SK-N-SH treated with all-trans-retinoic acid at 6 μM for 48 hours (cell line): ENCODE measurements at regions not wholly inside any gene's neighbourhood (a gene's known extent, or its start where the extent isn't known, plus 50 kb on each side); places are given as distances from the start of the nearest gene placed in this dataset.

Source experiments
- ATAC-seq: fragments of 200-7000 bp; cut with Tn5 transposase; 3 replicates; pipeline ENCODE4 v1.9.1; 2020; ENCODE audit warnings: mild to moderate bottlenecking, moderate library complexity
- ARNTL ChIP-seq: fragments of 450-650 bp; formaldehyde crosslinking; IDR thresholded peaks from 2 replicates; pipeline ENCODE4 v1.5.0; 2020; ENCODE audit warnings: low read depth, mild to moderate bottlenecking, moderate library complexity, borderline replicate concordance
- CREB5 ChIP-seq: fragments of 250-450 bp; sonication (Bioruptor Pico); IDR thresholded peaks from 2 replicates; pipeline ENCODE4 v1.5.1; 2020; ENCODE audit warnings: low read depth, mild to moderate bottlenecking, moderate library complexity
- CSDC2 ChIP-seq: fragments of 250-450 bp; sonication (Bioruptor Pico); IDR thresholded peaks from 2 replicates; pipeline ENCODE4 v1.5.0; 2020; ENCODE audit warnings: mild to moderate bottlenecking, moderate library complexity
- CSRNP3 ChIP-seq: fragments of 250-450 bp; sonication (Bioruptor Pico); IDR thresholded peaks from 2 replicates; pipeline ENCODE4 v1.5.1; 2021; ENCODE audit warnings: mild to moderate bottlenecking, moderate library complexity
- ESRRG ChIP-seq: fragments of 250-450 bp; sonication (Bioruptor Pico); IDR thresholded peaks from 2 replicates; pipeline ENCODE4 v1.6.1; 2021; ENCODE audit warnings: mild to moderate bottlenecking
- GLIS3 ChIP-seq: fragments of 250-450 bp; sonication (Bioruptor Pico); IDR thresholded peaks from 2 replicates; pipeline ENCODE4 v1.5.0; 2020; ENCODE audit warnings: mild to moderate bottlenecking, moderate library complexity
- OSR1 ChIP-seq: fragments of 250-450 bp; sonication (Bioruptor Pico); IDR thresholded peaks from 2 replicates; pipeline ENCODE4 v1.8.0; 2022; ENCODE audit warnings: moderate library complexity, mild to moderate bottlenecking, inconsistent platforms
- PATZ1 ChIP-seq: fragments of 250-450 bp; sonication (Bioruptor Pico); IDR thresholded peaks from 2 replicates; pipeline ENCODE4 v1.8.0; 2020; ENCODE audit warnings: mild to moderate bottlenecking, moderate library complexity, borderline replicate concordance
- POU6F1 ChIP-seq: fragments of 250-450 bp; sonication (Bioruptor Pico); IDR thresholded peaks from 2 replicates; pipeline ENCODE4 v1.8.0; 2021; ENCODE audit warnings: low read depth, mild to moderate bottlenecking, moderate library complexity, borderline replicate concordance
- PPARA ChIP-seq: fragments of 250-450 bp; sonication (Bioruptor Pico); IDR thresholded peaks from 2 replicates; pipeline ENCODE4 v1.5.0; 2020; ENCODE audit warnings: mild to moderate bottlenecking, borderline replicate concordance
- RARB ChIP-seq: fragments of 250-450 bp; sonication (Bioruptor Pico); IDR thresholded peaks from 2 replicates; pipeline ENCODE4 v1.8.0; 2021; ENCODE audit warnings: mild to moderate bottlenecking, moderate library complexity
- SNAI2 ChIP-seq: fragments of 250-450 bp; sonication (Bioruptor Pico); IDR thresholded peaks from 2 replicates; pipeline ENCODE4 v1.5.0; 2020; ENCODE audit warnings: mild to moderate bottlenecking, moderate library complexity
- TCF4 ChIP-seq: fragments of 250-450 bp; sonication (Bioruptor Pico); IDR thresholded peaks from 2 replicates; pipeline ENCODE4 v1.8.0; 2021; ENCODE audit warnings: mild to moderate bottlenecking, moderate library complexity, borderline replicate concordance
- TOX ChIP-seq: fragments of 250-450 bp; sonication (Bioruptor Pico); IDR thresholded peaks from 2 replicates; pipeline ENCODE4 v1.8.0; 2021; ENCODE audit warnings: mild to moderate bottlenecking, moderate library complexity, borderline replicate concordance
- TSHZ2 ChIP-seq: fragments of 250-450 bp; sonication (Bioruptor Pico); IDR thresholded peaks from 2 replicates; pipeline ENCODE4 v1.5.0; 2020; ENCODE audit warnings: mild to moderate bottlenecking, moderate library complexity
- ZC3H10 ChIP-seq: fragments of 250-450 bp; sonication (Bioruptor Pico); IDR thresholded peaks from 2 replicates; pipeline ENCODE4 v1.5.1; 2021; ENCODE audit warnings: mild to moderate bottlenecking, moderate library complexity
- ZFP3 ChIP-seq: fragments of 250-450 bp; sonication (Bioruptor Pico); IDR thresholded peaks from 2 replicates; pipeline ENCODE4 v1.5.0; 2020; ENCODE audit warnings: mild to moderate bottlenecking, moderate library complexity
- ZFP30 ChIP-seq: fragments of 450-650 bp; formaldehyde crosslinking; IDR thresholded peaks from 2 replicates; pipeline ENCODE4 v1.5.0; 2022; ENCODE audit warnings: mild to moderate bottlenecking, moderate library complexity
- ZNF565 ChIP-seq: fragments of 450-650 bp; formaldehyde crosslinking; conservative IDR thresholded peaks from 2 replicates; pipeline ENCODE4 v1.5.0; 2020; ENCODE audit warnings: low read depth, mild to moderate bottlenecking, moderate library complexity
- ZNF70 ChIP-seq: fragments of 450-650 bp; formaldehyde crosslinking; IDR thresholded peaks from 2 replicates; pipeline ENCODE4 v1.5.0; 2020; ENCODE audit warnings: mild to moderate bottlenecking, moderate library complexity
- ZNF8 ChIP-seq: fragments of 450-650 bp; formaldehyde crosslinking; IDR thresholded peaks from 2 replicates; pipeline ENCODE4 v1.5.0; 2020; ENCODE audit warnings: mild to moderate bottlenecking, moderate library complexity

GRCh38 chr4:43842594-43842993, 606.0 kb downstream of the KCTD8 start:
- no peak for TF ChIP-seq ZC3H10 (CRISPR knock-in tag)
- TF ChIP-seq RARB = no peak
- no peak for TF ChIP-seq ZFP3 (CRISPR knock-in tag)
- no peak for TF ChIP-seq TCF4 (CRISPR knock-in tag)
- TF ChIP-seq ZNF70 = no peak
- no peak for TF ChIP-seq PPARA (CRISPR knock-in tag)
- no peak for ATAC-seq

GRCh38 chr4:43843501-43843900, 605.1 kb downstream of the KCTD8 start:
- TF ChIP-seq CSDC2 (CRISPR knock-in tag) (no peak), POU6F1 (CRISPR knock-in tag) (no peak), PPARA (CRISPR knock-in tag) (no peak), TOX (no peak), TSHZ2 (CRISPR knock-in tag) (no peak), ZC3H10 (CRISPR knock-in tag) (no peak), ARNTL (CRISPR knock-in tag) (no peak), OSR1 (no peak), CREB5 (CRISPR knock-in tag) (no peak), ZNF8 (CRISPR knock-in tag) (no peak)
- no peak for ATAC-seq

GRCh38 chr4:43846111-43846587, 602.5 kb downstream of the KCTD8 start:
- no peak for TF ChIP-seq ARNTL (CRISPR knock-in tag)
- TF ChIP-seq PATZ1 (CRISPR knock-in tag) = no peak
- TF ChIP-seq RARB = no peak
- ATAC-seq = no peak

GRCh38 chr4:43853565-43854264, 594.9 kb downstream of the KCTD8 start:
- TF ChIP-seq RARB = no peak
- no peak for TF ChIP-seq ZNF8 (CRISPR knock-in tag)
- no peak for TF ChIP-seq ESRRG
- no peak for TF ChIP-seq POU6F1 (CRISPR knock-in tag)
- no peak for TF ChIP-seq SNAI2
- TF ChIP-seq CSRNP3 (CRISPR knock-in tag) = no peak
- TF ChIP-seq CREB5 (CRISPR knock-in tag) = no peak
- TF ChIP-seq ZNF565 (CRISPR knock-in tag) = no peak
- no peak for TF ChIP-seq GLIS3 (CRISPR knock-in tag)
- TF ChIP-seq ZFP30 (CRISPR knock-in tag) = no peak

More at GRCh38 chr4:43853565-43854264, 594.9 kb downstream of the KCTD8 start:
- ATAC-seq = no peak
